ENCODE measurements at regions not wholly inside any gene's neighbourhood (a gene's known extent, or its start where the extent isn't known, plus 50 kb on each side); places are given as distances from the start of the nearest gene placed in this dataset.

DNA sequence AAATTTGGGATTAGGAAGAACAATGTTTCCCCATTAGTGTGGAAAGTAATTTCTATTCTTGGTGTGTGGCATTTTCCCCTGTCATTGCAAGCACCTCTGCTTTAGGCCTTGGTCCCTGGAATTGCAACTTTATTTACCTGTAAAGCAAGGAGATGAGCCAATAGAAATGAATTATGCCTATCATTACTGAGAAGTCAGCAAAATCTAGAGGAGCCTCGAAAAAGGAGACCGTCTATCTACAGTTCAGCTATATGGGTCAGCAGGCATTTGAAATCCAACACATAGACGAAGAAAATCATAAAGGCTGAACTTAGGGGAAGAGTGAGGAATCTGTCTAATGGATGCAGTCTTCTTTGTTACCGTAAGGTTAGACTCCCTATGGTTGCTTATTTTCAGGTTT lies 161.1 kb downstream of the CCDC71L start:
- TF ChIP-seq, protein P1, sequence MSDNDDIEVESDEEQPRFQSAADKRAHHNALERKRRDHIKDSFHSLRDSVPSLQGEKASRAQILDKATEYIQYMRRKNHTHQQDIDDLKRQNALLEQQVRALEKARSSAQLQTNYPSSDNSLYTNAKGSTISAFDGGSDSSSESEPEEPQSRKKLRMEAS (IDR thresholded peaks at IDR 0.05): no peak
- TF ChIP-seq RAD21 (IDR thresholded peaks at IDR 0.05; ENCODE audit: low read depth) (no peak), TCF12 (IDR thresholded peaks at IDR 0.05; ENCODE audit: low read depth) (no peak), YY1 (IDR thresholded peaks at IDR 0.05; ENCODE audit: low read depth) (no peak), CREB1 (IDR thresholded peaks at IDR 0.05; ENCODE audit: low read depth) (no peak)
- TF ChIP-seq, protein P2, sequence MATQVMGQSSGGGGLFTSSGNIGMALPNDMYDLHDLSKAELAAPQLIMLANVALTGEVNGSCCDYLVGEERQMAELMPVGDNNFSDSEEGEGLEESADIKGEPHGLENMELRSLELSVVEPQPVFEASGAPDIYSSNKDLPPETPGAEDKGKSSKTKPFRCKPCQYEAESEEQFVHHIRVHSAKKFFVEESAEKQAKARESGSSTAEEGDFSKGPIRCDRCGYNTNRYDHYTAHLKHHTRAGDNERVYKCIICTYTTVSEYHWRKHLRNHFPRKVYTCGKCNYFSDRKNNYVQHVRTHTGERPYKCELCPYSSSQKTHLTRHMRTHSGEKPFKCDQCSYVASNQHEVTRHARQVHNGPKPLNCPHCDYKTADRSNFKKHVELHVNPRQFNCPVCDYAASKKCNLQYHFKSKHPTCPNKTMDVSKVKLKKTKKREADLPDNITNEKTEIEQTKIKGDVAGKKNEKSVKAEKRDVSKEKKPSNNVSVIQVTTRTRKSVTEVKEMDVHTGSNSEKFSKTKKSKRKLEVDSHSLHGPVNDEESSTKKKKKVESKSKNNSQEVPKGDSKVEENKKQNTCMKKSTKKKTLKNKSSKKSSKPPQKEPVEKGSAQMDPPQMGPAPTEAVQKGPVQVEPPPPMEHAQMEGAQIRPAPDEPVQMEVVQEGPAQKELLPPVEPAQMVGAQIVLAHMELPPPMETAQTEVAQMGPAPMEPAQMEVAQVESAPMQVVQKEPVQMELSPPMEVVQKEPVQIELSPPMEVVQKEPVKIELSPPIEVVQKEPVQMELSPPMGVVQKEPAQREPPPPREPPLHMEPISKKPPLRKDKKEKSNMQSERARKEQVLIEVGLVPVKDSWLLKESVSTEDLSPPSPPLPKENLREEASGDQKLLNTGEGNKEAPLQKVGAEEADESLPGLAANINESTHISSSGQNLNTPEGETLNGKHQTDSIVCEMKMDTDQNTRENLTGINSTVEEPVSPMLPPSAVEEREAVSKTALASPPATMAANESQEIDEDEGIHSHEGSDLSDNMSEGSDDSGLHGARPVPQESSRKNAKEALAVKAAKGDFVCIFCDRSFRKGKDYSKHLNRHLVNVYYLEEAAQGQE (IDR thresholded peaks at IDR 0.05; ENCODE audit: low read depth): no peak
